WERI-Rb-1 (cell line): ENCODE measurements at regions not wholly inside any gene's neighbourhood (a gene's known extent, or its start where the extent isn't known, plus 50 kb on each side); places are given as distances from the start of the nearest gene placed in this dataset.

Experiments
- DNase-seq: peaks from one replicate; pipeline ENCODE4 v3.0.0-alpha.2; 2020
- H3K27ac ChIP-seq: fragments of 250-450 bp; sonication (Bioruptor Pico); 2 replicates; pipeline ENCODE4 v1.5.1; 2020; ENCODE audit warnings: mild to moderate bottlenecking, moderate library complexity
- H3K27me3 ChIP-seq: fragments of 250-450 bp; sonication (Bioruptor Pico); 2 replicates; pipeline ENCODE4 v1.5.1; 2021; ENCODE audit warnings: mild to moderate bottlenecking, low read depth, moderate library complexity; ENCODE audit not compliant: insufficient read depth, severe bottlenecking
- H3K36me3 ChIP-seq: fragments of 250-450 bp; sonication (Bioruptor Pico); 2 replicates; pipeline ENCODE4 v1.5.1; 2020; ENCODE audit warnings: mild to moderate bottlenecking, moderate library complexity
- H3K4me3 ChIP-seq: 2 replicates; pipeline ENCODE4 v1.5.1; 2011; ENCODE audit warnings: low read depth, mild to moderate bottlenecking, control low read depth, low read length
- H3K9me3 ChIP-seq: fragments of 250-450 bp; sonication (Bioruptor Pico); 2 replicates; pipeline ENCODE4 v1.5.1; 2021; ENCODE audit warnings: mild to moderate bottlenecking, moderate library complexity; ENCODE audit not compliant: severe bottlenecking
- TF ChIP-seq, protein P1 (sequence below): IDR thresholded peaks from 2 replicates; pipeline ENCODE4 v1.5.1; 2011; ENCODE audit warnings: low read depth, mild to moderate bottlenecking, control low read depth, inconsistent platforms, low read length

GRCh38 chr5:62197697-62198096 is 108.3 kb upstream of the KIF2A start:
- no peak overlapping the region for H3K4me3 ChIP-seq
- no peaks in the 10 kb centered on the region for H3K36me3 ChIP-seq
- TF ChIP-seq, protein P1, sequence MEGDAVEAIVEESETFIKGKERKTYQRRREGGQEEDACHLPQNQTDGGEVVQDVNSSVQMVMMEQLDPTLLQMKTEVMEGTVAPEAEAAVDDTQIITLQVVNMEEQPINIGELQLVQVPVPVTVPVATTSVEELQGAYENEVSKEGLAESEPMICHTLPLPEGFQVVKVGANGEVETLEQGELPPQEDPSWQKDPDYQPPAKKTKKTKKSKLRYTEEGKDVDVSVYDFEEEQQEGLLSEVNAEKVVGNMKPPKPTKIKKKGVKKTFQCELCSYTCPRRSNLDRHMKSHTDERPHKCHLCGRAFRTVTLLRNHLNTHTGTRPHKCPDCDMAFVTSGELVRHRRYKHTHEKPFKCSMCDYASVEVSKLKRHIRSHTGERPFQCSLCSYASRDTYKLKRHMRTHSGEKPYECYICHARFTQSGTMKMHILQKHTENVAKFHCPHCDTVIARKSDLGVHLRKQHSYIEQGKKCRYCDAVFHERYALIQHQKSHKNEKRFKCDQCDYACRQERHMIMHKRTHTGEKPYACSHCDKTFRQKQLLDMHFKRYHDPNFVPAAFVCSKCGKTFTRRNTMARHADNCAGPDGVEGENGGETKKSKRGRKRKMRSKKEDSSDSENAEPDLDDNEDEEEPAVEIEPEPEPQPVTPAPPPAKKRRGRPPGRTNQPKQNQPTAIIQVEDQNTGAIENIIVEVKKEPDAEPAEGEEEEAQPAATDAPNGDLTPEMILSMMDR: no peak
- H3K9me3 ChIP-seq: no peaks in the 10 kb centered on the region
- no peak for DNase-seq
- no peak overlapping the region for H3K27ac ChIP-seq
- H3K27me3 ChIP-seq: peaks cover 3% of the 10 kb centered on the region

GRCh38 chr5:62198421-62198820 is 107.6 kb upstream of the KIF2A start:
- Histone ChIP-seq H3K36me3 (no peaks in the 10 kb centered on the region), H3K27me3 (peaks cover 3% of the 10 kb centered on the region), H3K27ac (no peak overlapping the region), H3K9me3 (no peaks in the 10 kb centered on the region), H3K4me3 (no peak overlapping the region)
- TF ChIP-seq, protein P1: no peak
- DNase-seq: no peak

DNA sequence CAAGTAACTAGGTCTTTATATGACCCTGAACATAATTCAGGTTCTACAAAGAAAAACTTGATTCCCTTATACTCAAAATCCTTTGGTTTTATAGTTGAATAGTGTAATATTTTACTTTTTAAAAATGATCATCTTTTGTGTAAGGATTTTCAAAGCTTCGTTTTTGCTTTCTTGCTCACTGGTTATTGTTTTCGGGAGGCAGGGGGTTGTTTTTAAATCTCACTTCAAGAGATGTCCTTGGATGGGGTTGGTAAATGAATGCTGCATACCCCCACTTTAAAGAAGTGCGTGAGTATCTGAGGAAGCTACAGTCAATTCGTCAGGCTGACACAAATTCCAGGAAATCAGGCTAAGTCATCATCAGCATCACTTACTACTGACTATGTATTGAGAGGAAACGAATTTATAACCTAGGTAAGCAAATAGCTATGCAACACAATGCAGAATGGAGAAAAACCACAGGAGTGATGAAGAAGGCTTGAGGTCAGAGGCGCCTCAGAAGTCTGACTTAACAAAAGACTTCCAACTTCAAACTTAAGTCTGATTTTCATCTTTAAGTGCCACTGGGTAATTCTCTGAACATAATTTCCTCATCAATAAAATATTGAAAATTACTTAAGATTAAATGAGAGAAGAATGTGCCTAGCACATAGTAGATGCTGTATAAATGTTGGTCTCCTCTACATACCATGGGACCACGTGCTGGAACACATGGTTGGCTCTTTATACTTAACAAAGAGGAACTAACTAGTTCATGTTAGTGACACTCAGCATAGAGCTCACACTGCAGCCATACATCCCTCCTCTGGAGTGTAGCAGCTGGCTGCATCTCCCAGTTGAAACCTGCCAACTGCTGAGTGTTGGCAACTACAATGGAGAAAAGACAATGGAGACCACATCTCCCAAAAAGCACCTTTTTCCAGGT is 106.0 kb upstream of the KIF2A start:
- TF ChIP-seq, protein P1: no peak
- no peak overlapping the region for H3K27ac ChIP-seq
- H3K9me3 ChIP-seq: no peaks in the 10 kb centered on the region
- no peak overlapping the region for H3K4me3 ChIP-seq
- H3K36me3 ChIP-seq: no peaks in the 10 kb centered on the region
- H3K27me3 ChIP-seq: peaks cover 4% of the 10 kb centered on the region
- DNase-seq: no peak

DNA sequence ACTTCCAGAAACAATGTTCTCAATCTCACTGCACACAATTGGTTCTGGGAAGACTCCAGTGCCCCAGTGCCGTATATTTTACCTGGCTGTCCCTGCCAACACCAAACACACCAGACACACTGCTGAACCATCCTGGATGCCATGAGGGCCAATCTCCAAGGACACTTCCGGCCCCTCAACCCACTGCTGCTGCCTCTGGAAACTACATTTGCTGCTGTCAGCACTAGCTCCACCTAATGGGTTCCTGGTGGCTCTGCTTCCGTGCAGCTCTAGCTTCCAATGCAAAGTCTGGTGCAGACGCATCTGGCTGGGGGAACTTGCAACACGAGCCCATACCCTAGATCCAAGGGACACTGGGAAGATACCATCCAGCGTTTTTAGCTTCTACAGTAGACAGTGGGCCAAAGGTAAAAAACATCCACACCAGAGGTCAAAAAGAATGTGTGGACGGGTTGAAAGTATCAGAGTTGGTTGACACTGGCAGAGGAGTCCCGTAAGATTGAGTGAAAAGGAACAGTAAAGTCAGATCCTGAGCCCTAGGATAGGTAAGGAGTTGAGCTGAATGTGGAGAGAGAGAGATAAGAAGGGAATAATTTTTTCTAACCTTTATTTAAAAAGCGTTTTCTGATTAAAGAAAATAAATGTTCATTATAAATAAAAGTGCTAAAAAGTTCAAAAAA is 99.7 kb upstream of the KIF2A start:
- Histone ChIP-seq H3K27ac (no peak overlapping the region), H3K9me3 (no peaks in the 10 kb centered on the region), H3K36me3 (no peaks in the 10 kb centered on the region), H3K27me3 (peaks cover 3% of the 10 kb centered on the region), H3K4me3 (no peak overlapping the region)
- DNase-seq: peak; percentile 33
- TF ChIP-seq, protein P1: peak; percentile 61

- Histone ChIP-seq H3K27me3 (peaks cover 3% of the 10 kb centered on the region), H3K27ac (no peak overlapping the region), H3K36me3 (no peaks in the 10 kb centered on the region), H3K4me3 (no peak overlapping the region), H3K9me3 (no peaks in the 10 kb centered on the region)
- DNase-seq: no peak
- TF ChIP-seq, protein P1: no peak
Measured at GRCh38 chr5:62208218-62208852, 97.7 kb upstream of the KIF2A start.
